ENCODE measurements at regions not wholly inside any gene's neighbourhood (a gene's known extent, or its start where the extent isn't known, plus 50 kb on each side); places are given as distances from the start of the nearest gene placed in this dataset.

GRCh38 chr2:129067070-129067469 lies 748.4 kb upstream of the HS6ST1 start:
- Histone ChIP-seq H3K79me2 (ENCODE audit: low read depth) (no peaks in the 10 kb centered on the region), H3K27ac (no peak overlapping the region), H3F3A (ENCODE audit: low read depth) (no peaks in the 10 kb centered on the region), H3K9me3 (ENCODE audit: low read depth) (no peaks in the 10 kb centered on the region), H4K20me1 (ENCODE audit: low read depth) (no peaks in the 10 kb centered on the region), H2AFZ (replicated peaks) (no peak overlapping the region), H3K27me3 (no peaks in the 10 kb centered on the region), H3K4me1 (no peaks in the 10 kb centered on the region), H3K36me3 (no peaks in the 10 kb centered on the region), H3K4me3 (no peak overlapping the region), H3K9ac (no peak overlapping the region), H3K4me2 (no peak overlapping the region)
- no peaks in the 10 kb centered on the region for H3K36me3 Mint-ChIP-seq
- TF ChIP-seq CTCF (IDR thresholded peaks at IDR 0.05) (no peak), EZH2 (IDR thresholded peaks at IDR 0.05) (no peak), EZH2phosphoT487 (IDR thresholded peaks at IDR 0.05) (no peak)
- H3K27me3 Mint-ChIP-seq (ENCODE audit: insufficient read depth, low read depth), result peaks cover 5% of the 10 kb centered on the region
- H3K9me3 Mint-ChIP-seq, result no peaks in the 10 kb centered on the region
- peaks cover 15% of the 10 kb centered on the region for H3K4me1 Mint-ChIP-seq
- H3K27ac Mint-ChIP-seq, result no peak overlapping the region
- no peak overlapping the region for H3K4me3 Mint-ChIP-seq
- DNase-seq (ENCODE audit: low spot score), result no peak

- no peaks in the 10 kb centered on the region for H3K4me1 ChIP-seq
- no peak overlapping the region for H3K4me3 Mint-ChIP-seq
Measured at GRCh38 chr2:129067953-129068352, 749.3 kb upstream of the HS6ST1 start.

GRCh38 chr2:129068543-129068942 lies 749.9 kb upstream of the HS6ST1 start:
- Histone ChIP-seq H3K27me3 (no peaks in the 10 kb centered on the region), H3K36me3 (no peaks in the 10 kb centered on the region), H3F3A (ENCODE audit: low read depth) (no peaks in the 10 kb centered on the region), H3K4me3 (no peak overlapping the region), H4K20me1 (ENCODE audit: low read depth) (no peaks in the 10 kb centered on the region), H3K9ac (no peak overlapping the region), H3K27ac (no peak overlapping the region), H3K4me2 (no peak overlapping the region), H2AFZ (replicated peaks) (no peak overlapping the region), H3K4me1 (no peaks in the 10 kb centered on the region), H3K79me2 (ENCODE audit: low read depth) (no peaks in the 10 kb centered on the region), H3K9me3 (ENCODE audit: low read depth) (no peaks in the 10 kb centered on the region)
- H3K27me3 Mint-ChIP-seq (ENCODE audit: insufficient read depth, low read depth), result peaks cover 2% of the 10 kb centered on the region
- no peak overlapping the region for H3K4me3 Mint-ChIP-seq
- H3K4me1 Mint-ChIP-seq, result peaks cover 17% of the 10 kb centered on the region
- H3K27ac Mint-ChIP-seq, result no peak overlapping the region
- no peaks in the 10 kb centered on the region for H3K36me3 Mint-ChIP-seq
- TF ChIP-seq EZH2phosphoT487 (IDR thresholded peaks at IDR 0.05), result no peak
- no peaks in the 10 kb centered on the region for H3K9me3 Mint-ChIP-seq
- DNase-seq (ENCODE audit: low spot score), result no peak

More at GRCh38 chr2:129067953-129068352, 749.3 kb upstream of the HS6ST1 start:
- Histone ChIP-seq H3K27ac (no peak overlapping the region), H3K36me3 (no peaks in the 10 kb centered on the region), H3K9ac (no peak overlapping the region), H3K79me2 (ENCODE audit: low read depth) (no peaks in the 10 kb centered on the region), H3K27me3 (no peaks in the 10 kb centered on the region), H3K4me3 (no peak overlapping the region), H3K4me2 (no peak overlapping the region), H4K20me1 (ENCODE audit: low read depth) (no peaks in the 10 kb centered on the region), H3K9me3 (ENCODE audit: low read depth) (no peaks in the 10 kb centered on the region), H2AFZ (replicated peaks) (no peak overlapping the region), H3F3A (ENCODE audit: low read depth) (no peaks in the 10 kb centered on the region)
- Mint-ChIP-seq H3K4me1 (peaks cover 17% of the 10 kb centered on the region), H3K27ac (no peak overlapping the region), H3K36me3 (no peaks in the 10 kb centered on the region), H3K9me3 (no peaks in the 10 kb centered on the region), H3K27me3 (ENCODE audit: insufficient read depth, low read depth) (peaks cover 2% of the 10 kb centered on the region)
- no peak for TF ChIP-seq CTCF (IDR thresholded peaks at IDR 0.05)
- TF ChIP-seq EZH2 (IDR thresholded peaks at IDR 0.05), result no peak
- no peak for TF ChIP-seq EZH2phosphoT487 (IDR thresholded peaks at IDR 0.05)
- DNase-seq (ENCODE audit: low spot score), result no peak

- Histone ChIP-seq H4K20me1 (ENCODE audit: low read depth) (no peaks in the 10 kb centered on the region), H3K79me2 (ENCODE audit: low read depth) (no peaks in the 10 kb centered on the region), H3K4me3 (no peak overlapping the region), H3K36me3 (no peaks in the 10 kb centered on the region), H3K9me3 (ENCODE audit: low read depth) (no peaks in the 10 kb centered on the region), H3K4me1 (no peaks in the 10 kb centered on the region), H3F3A (ENCODE audit: low read depth) (no peaks in the 10 kb centered on the region), H3K27me3 (no peaks in the 10 kb centered on the region), H3K27ac (no peak overlapping the region), H2AFZ (replicated peaks) (no peak overlapping the region), H3K4me2 (no peak overlapping the region), H3K9ac (no peak overlapping the region)
- Mint-ChIP-seq H3K36me3 (no peaks in the 10 kb centered on the region), H3K4me3 (no peak overlapping the region), H3K27me3 (ENCODE audit: insufficient read depth, low read depth) (peaks cover 2% of the 10 kb centered on the region), H3K27ac (no peak overlapping the region), H3K4me1 (peaks cover 12% of the 10 kb centered on the region), H3K9me3 (no peaks in the 10 kb centered on the region)
- DNase-seq (ENCODE audit: low spot score), result no peak
- no peak for TF ChIP-seq EZH2 (IDR thresholded peaks at IDR 0.05)
- no peak for TF ChIP-seq EZH2phosphoT487 (IDR thresholded peaks at IDR 0.05)
- TF ChIP-seq CTCF (IDR thresholded peaks at IDR 0.05), result no peak
Measured at GRCh38 chr2:129069875-129070594, 751.4 kb upstream of the HS6ST1 start.

Measured in neural progenitor cell (in vitro differentiated cells).